ENCODE measurements at regions not wholly inside any gene's neighbourhood (a gene's known extent, or its start where the extent isn't known, plus 50 kb on each side); places are given as distances from the start of the nearest gene placed in this dataset.

DNA sequence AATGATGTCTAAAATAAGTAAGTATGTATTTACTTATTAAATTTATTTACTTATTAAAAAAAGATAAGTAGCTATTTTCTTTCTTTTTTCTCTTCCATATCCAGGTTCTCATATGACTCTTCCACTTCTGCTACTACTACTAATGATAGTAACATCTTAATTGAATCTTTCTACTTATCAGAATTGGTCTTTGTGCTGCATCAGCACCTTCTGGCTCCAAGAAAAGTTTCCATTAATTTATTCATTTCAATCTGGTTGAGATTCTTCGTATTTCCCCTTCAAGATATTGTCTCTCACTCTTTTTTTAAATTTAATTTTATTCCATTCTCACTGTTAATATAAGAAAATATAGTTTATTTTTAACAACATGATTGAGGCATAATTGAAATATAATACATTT, 1675.4 kb downstream of the DPP10 start:
- no peak for TF ChIP-seq CTCF (optimal IDR thresholded peaks at IDR 0.05 in 1 of 3, IDR thresholded peaks at IDR 0.05 in 1 of 3, conservative IDR thresholded peaks at IDR 0.05 in 1 of 3; ENCODE audit: extremely low read depth in 1 of 3, insufficient read depth in 2 of 3, low read length in 3 of 3)
- no peak for TF ChIP-seq EZH2 (IDR thresholded peaks at IDR 0.05; ENCODE audit: low read length)
